Panc1 (cell line): ENCODE measurements at regions not wholly inside any gene's neighbourhood (a gene's known extent, or its start where the extent isn't known, plus 50 kb on each side); places are given as distances from the start of the nearest gene placed in this dataset.

ENCODE experiments used
- ATAC-seq: fragments of 200-7000 bp; cut with Tn5 transposase; 2 replicates; pipeline ENCODE4 v1.9.1; 2020; ENCODE audit warnings: mild to moderate bottlenecking, moderate library complexity
- BruUV-seq: library from RNA; stranded (reverse); fragments of 400-500 nt; replicated peaks from 2 replicates; lab custom pipeline; 2021; lab: Mats Ljungman, UMichigan
- CTCF ChIA-PET: fragments of 300-600 bp; sonication (Branson Sonifier 250); formaldehyde crosslinking; loops from one replicate; lab custom pipeline; 2022; ENCODE audit warnings: antibody characterized with exemption; lab: Charles Lee
- POLR2A ChIA-PET: fragments of 300-600 bp; sonication (Branson Sonifier 250); formaldehyde crosslinking; loops from one replicate; lab custom pipeline; 2022; ENCODE audit warnings: antibody characterized with exemption; lab: Charles Lee
- DNase-seq: peaks from one replicate; pipeline ENCODE4 v3.0.0-alpha.2; 2010; ENCODE audit warnings: low read depth, low spot score
- H3K27ac ChIP-seq: 2 replicates; pipeline ENCODE4 v1.5.1; 2011; ENCODE audit warnings: mild to moderate bottlenecking, low read length, inconsistent platforms
- H3K27me3 ChIP-seq: fragments of 200-500 bp; sonication (Bioruptor generic); 2 replicates; pipeline ENCODE4 v1.6.0; 2014; ENCODE audit warnings: low read length, inconsistent platforms; ENCODE audit not compliant: control insufficient read depth, insufficient read depth
- H3K36me3 ChIP-seq: fragments of 200-500 bp; sonication (Bioruptor generic); 2 replicates; pipeline ENCODE4 v1.5.1; 2014; ENCODE audit warnings: inconsistent platforms, mild to moderate bottlenecking, low read length, moderate library complexity; ENCODE audit not compliant: control insufficient read depth, insufficient read depth
- H3K4me1 ChIP-seq: 2 replicates; pipeline ENCODE4 v1.5.1; 2011; ENCODE audit warnings: inconsistent platforms, mild to moderate bottlenecking, low read length, moderate library complexity; ENCODE audit not compliant: control insufficient read depth, insufficient read depth
- H3K4me3 ChIP-seq, 2 experiments: 2 replicates each; pipeline ENCODE4 v1.5.1; 2011 to 2012; ENCODE audit warnings: low read depth in 2 of 2, low read length in 2 of 2, mild to moderate bottlenecking in 2 of 2, inconsistent platforms in 1 of 2, moderate library complexity in 1 of 2
- H3K9me3 ChIP-seq: fragments of 200-500 bp; sonication (Bioruptor generic); 2 replicates; pipeline ENCODE4 v1.5.1; 2014; ENCODE audit warnings: low read depth, mild to moderate bottlenecking, inconsistent platforms, low read length, moderate library complexity; ENCODE audit not compliant: control insufficient read depth, insufficient read depth
- CTCF ChIP-seq: fragments of 450-650 bp; IDR thresholded peaks from 2 replicates; pipeline ENCODE4 v1.5.1; 2017; ENCODE audit warnings: mild to moderate bottlenecking
- POLR2AphosphoS5 ChIP-seq: IDR thresholded peaks from 2 replicates; pipeline ENCODE4 v1.6.1; 2012; ENCODE audit warnings: mild to moderate bottlenecking, low read depth, low read length, moderate library complexity
- REST ChIP-seq, 2 experiments: IDR thresholded peaks; 2 replicates each; pipeline ENCODE4 v1.6.1; 2011 to 2012; ENCODE audit warnings: low read depth in 2 of 2, control low read depth in 1 of 2, low read length in 1 of 2, mild to moderate bottlenecking in 1 of 2, moderate library complexity in 1 of 2; ENCODE audit not compliant: insufficient read depth in 1 of 2
- SIN3A ChIP-seq: IDR thresholded peaks from 2 replicates; pipeline ENCODE4 v1.6.1; 2012; ENCODE audit warnings: low read depth, mild to moderate bottlenecking, low read length, moderate library complexity, borderline replicate concordance; ENCODE audit not compliant: insufficient read depth
- TCF7L2 ChIP-seq: IDR thresholded peaks from 2 replicates; pipeline ENCODE4 v1.6.1; 2011; ENCODE audit warnings: mild to moderate bottlenecking, low read depth, low read length, inconsistent platforms
- in situ Hi-C: cut with HindIII; loops from 2 replicates; pipeline ENCODE4 v1.10.0; 2016; ENCODE audit warnings: low sequenced_read_pairs, low pct_unique_long_range_greater_than_20kb
- intact Hi-C: fragments of 100-400 bp; cut with micrococcal nuclease; formaldehyde crosslinking; loops from one replicate; pipeline ENCODE4 v1.10.0; 2022; ENCODE audit not compliant: unreplicated experiment

DNA sequence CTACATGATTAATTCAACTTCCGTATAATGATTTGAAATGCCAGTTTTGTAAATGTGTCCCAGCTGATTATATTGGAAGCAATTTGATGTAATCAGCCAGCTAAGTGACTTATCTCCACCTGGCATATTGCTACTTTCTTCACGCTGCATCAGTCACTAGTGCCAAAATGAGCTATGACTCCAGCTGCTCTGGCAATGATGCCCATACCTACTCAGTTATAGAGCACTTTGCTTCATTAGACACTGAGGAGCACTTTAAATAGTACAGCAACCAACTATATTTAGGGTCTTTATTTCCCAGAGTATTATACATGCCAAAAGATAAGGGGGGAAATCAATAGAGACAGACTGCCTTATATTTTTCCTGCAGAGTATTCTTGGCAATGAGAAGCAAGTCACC, 67.9 kb upstream of the LIN7A start:
- POLR2A ChIA-PET: interaction anchor here (0.6 kb wide), 1 partner anchor 80 kb away, joined by 3 read pairs; no protein-coding TSS in a partner anchor
- no peak overlapping the region for H3K4me3 ChIP-seq
- TF ChIP-seq POLR2AphosphoS5: no peak
- H3K27ac ChIP-seq: no peak overlapping the region
- CTCF ChIA-PET: no interaction called here
- H3K27me3 ChIP-seq: no peaks in the 10 kb centered on the region
- H3K36me3 ChIP-seq: no peaks in the 10 kb centered on the region
- DNase-seq: no peak
- ATAC-seq: no peak
- no peaks in the 10 kb centered on the region for H3K9me3 ChIP-seq
- no TSS peak for BruUV-seq
- intact Hi-C loops (no loop called here), in situ Hi-C loops (no loop called here)
- no peaks in the 10 kb centered on the region for H3K4me1 ChIP-seq

DNA sequence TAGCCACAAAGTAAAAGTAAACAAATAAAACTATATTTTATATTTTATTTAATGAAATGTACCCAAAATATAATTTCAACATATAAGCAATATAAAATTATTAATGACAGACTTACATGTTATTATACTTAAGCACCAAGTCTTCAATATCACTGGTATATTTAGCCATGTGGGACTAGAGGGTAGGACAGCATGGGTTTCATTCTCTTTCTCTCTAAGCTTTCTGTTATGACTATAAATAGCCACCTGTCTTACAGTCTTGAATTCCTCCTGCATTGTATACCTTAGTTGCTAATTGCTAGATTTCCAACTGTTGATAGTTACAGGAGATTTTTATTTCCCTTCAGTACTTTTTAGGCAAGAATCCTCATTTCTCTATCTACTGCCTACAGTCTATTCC, 63.1 kb upstream of the LIN7A start:
- H3K36me3 ChIP-seq: no peaks in the 10 kb centered on the region
- CTCF ChIA-PET: interaction anchor here (0.7 kb wide), 1 partner anchor 181 kb away, joined by 3 read pairs; no protein-coding TSS in a partner anchor
- in situ Hi-C loops (no loop called here), intact Hi-C loops (no loop called here)
- no TSS peak for BruUV-seq
- no peak for TF ChIP-seq POLR2AphosphoS5
- no peak for TF ChIP-seq SIN3A
- no peak for TF ChIP-seq TCF7L2
- no peak for TF ChIP-seq CTCF
- TF ChIP-seq REST (IDR thresholded peaks at IDR 0.05; ENCODE audit: insufficient read depth in 1 of 2, low read depth in 2 of 2, low read length in 1 of 2): no peak
- no peaks in the 10 kb centered on the region for H3K4me1 ChIP-seq
- ATAC-seq (no peak), DNase-seq (no peak)
- POLR2A ChIA-PET: no interaction called here
- H3K4me3 ChIP-seq: no peak overlapping the region
- H3K27ac ChIP-seq: no peak overlapping the region
- H3K9me3 ChIP-seq: no peaks in the 10 kb centered on the region
- no peaks in the 10 kb centered on the region for H3K27me3 ChIP-seq

DNA sequence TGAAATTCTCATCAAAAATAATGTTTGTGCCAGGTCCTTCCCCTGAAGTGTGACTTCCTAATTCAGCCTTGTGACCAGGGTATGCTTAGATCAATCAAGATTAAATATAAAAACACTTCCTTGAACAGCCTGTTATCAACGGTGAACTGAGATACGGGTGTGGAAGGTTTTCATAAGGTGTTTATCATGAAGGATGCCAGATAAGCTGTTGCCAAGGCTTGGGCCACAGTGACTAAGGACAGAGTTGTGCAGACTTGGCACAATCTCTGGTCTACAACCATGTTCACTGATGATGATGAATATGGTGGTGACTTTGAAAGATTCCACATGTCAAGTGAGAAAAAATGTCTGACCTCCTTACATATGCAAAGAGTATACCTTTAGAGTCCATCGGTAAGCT, 51.3 kb upstream of the LIN7A start:
- DNase-seq: no peak
- Histone ChIP-seq H3K27ac (no peak overlapping the region), H3K4me1 (no peaks in the 10 kb centered on the region), H3K27me3 (no peaks in the 10 kb centered on the region), H3K36me3 (no peaks in the 10 kb centered on the region), H3K9me3 (no peaks in the 10 kb centered on the region), H3K4me3 (no peak overlapping the region)
- no peak for ATAC-seq
- TF ChIP-seq POLR2AphosphoS5 (no peak), TCF7L2 (no peak), CTCF (no peak), REST (IDR thresholded peaks at IDR 0.05; ENCODE audit: insufficient read depth in 1 of 2, low read depth in 2 of 2, low read length in 1 of 2) (no peak), SIN3A (no peak)
- CTCF ChIA-PET: no interaction called here
- in situ Hi-C loops (no loop called here), intact Hi-C loops (no loop called here)
- BruUV-seq: no TSS peak
- POLR2A ChIA-PET: no interaction called here
